ENCODE measurements at regions not wholly inside any gene's neighbourhood (a gene's known extent, or its start where the extent isn't known, plus 50 kb on each side); places are given as distances from the start of the nearest gene placed in this dataset.

DNA sequence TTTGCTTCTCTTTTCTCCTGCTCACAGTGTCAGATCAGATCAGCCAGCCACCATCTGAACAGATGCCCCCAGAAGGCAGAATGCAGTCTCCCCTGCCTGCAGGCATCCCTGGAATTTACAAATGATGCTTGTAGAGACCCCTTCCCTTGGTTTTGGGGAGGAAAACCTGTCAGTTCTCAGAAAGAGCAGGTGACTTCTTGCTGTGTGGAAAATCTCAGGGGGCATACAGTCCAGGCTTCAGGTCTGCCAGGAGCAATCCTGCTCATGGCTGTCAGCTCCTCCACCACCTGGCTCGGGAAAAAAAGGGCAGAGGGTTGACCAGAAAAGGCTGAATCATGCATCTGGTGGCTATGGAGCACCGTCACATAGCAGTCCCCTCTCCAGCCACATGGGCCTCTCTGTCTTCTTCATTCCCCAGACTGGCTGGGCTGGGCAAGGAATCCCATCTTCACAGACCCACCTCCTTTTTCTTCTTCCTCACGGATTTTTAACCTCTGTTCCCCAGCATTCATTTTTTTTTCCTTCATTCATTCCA is 107.0 kb downstream of the KCNF1 start:
- no peak for DNase-seq

DNA sequence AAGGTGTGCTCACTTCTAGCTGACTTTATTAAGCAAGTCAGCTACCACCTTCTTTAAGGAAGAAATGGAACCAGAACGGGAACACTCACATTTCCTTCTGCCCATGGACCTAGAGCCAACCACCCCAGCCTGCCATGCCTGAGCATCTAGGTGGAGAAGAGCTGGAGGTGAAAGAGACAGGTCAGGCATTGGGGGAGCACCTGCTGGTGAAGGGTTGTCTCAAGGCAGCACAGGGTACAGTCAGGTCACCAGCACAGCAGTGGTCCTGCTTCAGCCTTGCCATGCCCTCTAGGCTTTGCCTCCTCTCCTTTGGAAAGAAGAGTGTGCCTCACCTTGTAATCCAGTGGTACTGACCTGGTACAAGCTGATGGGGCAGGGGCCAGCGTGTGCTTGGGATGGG is 107.9 kb downstream of the KCNF1 start:
- DNase-seq = no peak

DNA sequence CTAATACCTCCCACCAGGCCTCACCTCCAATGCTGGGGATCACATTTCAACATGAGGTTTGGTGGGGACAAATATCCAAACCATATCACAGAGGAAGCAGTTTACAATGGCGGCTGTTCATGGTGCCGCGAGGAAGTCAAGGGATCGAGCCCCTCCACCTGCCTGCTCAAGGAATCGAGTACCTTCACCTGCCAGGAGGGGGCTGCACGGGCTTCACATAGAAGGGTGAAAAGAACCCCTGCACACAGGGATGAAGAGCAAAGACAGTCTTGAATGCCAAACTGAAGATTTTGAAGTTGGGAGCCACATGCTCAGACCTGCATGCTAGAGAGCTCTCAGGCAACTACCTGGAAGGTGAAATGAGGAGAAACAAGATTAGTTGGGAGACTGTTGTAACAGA is 110.3 kb downstream of the KCNF1 start:
- DNase-seq = no peak

DNA sequence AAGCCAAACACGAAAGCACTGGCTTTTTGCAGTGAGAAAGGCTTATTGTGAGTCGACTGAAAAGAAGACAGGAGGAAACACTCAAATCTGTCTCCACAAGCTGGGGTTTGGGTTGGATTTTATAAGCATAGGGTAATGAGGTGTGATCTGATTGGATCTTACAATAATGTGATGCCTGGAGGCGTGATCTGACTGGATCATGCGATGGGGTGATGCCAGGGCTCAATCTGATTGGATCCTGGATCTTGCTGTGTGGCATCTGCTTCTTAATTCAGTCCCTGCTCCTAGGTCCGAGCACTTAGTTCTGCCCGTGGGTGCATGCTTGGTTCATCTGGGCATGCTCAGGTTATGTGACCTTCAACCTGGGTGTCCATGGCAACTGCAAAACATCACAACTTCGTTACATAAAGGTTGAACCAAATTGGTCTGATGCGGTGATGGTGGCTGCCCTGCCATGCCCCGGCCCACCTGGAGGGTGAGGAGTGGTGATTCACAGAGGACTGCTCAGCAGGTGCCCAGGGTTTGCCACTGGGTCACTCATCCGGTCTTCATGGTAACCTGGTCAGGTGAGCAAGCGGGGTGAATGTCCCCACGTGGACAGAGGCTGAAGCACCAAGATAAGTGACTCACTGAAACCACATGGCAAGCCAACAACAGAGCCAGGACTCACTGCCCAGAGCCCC is 111.0 kb downstream of the KCNF1 start:
- no peak for DNase-seq

DNA sequence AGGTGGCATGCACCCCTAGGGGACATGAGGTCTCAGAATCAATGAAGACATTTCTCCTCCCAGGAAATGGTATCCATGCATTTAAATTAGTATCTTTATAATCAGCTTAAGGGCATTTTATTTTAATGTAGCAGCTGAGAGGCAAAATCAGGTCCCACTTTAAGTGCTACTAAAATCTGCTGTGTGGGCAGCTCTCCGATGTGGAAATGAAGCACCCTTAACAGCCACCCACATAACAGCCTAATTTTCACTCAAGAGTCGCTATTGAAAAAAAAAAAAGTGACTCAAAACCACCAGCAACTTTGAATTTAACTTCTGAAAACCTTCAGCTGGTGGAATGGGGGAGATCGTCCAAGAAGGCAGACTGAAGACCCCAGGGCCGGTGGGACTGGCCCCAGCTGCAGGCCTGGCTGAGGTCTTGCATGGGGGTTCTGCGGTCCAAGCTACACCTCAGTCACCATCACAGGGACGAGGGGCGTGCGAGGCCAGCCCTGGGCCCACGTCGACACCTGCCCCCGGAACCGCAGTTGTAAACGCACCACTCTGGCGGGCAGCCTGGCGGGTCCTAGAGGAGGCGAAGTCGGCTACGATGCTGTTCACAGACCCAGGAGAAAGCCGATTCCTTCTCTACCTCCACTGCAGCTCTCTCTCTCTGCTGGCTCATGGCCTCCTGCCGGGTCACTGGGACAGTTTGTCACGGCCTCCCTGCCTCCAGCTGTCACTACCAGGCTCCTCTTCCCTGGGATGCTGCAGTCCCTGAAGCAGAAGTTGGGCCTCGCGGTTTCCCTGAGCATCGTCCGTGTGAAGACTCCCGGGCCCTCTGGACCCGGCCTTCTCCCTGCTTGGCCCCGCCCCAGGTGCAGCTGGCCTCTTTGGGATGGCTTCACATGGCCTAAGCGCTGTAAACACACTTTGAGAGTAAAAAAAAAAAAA is 111.9 kb downstream of the KCNF1 start:
- DNase-seq = peak in 1 of 2 experiments; percentile 58

DNA sequence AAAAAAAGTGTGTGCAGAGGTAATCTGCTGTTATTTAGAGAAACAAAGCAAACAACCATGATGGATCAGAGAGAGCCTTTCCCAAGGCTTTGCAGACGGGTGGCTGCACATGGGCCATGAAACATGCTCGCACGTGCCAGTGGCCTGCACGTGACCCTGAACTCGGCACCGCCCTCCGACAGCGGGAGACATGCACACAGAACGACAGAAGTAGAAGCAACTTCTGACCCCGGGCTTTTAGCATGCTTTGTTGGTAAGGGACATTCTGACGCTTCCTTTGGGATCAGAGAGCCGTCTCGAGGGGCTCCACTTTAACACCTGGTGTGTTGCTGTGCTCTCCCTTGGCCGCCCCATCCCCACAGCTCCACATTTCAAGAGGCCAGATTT is 112.5 kb downstream of the KCNF1 start:
- DNase-seq = peak; percentile 97

DNA sequence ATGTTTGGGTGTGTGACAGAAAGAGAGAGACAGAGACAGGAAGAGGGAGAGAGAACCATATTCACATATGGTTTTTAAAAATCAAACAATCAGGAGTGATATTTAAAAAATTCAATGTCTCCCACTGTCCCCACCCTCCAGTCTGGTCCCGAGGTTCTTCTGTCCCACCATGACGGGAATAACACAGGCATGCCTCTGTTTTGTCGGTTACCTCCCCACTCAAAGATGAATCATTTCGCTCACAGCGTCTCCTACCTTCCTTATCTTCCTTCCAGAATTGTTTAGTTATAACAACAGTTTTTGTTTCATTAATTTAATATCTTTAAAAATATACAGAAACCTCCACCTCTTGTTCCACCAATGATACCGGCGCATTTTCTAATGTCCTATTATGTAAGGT is 113.0 kb downstream of the KCNF1 start:
- DNase-seq = no peak

DNA sequence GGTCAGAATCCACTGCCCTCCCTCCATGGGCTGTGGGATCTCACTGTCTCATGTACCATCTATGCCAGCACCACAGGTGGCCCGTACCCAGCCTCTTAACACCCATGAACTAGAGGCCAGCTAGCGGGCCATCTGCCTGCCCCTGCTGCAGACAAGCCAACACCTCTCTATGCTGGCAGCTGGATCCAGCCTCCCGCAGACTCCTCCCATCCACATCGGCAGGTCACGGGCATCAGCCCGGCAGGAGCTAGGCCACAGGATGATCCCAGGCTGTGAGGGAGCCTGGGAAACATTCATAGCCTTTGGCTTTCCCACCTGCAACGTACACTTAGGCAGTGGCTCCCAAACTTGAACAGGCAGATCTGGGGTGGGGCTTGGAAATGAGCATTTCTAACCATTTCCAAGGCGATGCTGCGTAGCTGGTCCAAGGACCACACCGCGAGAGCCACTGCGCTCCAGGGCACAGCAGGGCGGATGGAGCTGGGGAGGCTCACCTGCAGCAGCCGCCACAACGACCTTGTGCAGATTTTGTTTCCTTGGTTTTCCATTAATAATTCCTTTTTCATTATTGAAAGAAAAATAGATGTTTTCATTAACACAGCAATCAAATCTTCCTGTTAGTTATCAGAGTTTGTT is 114.7 kb downstream of the KCNF1 start:
- peak; percentile 83 to 92 for DNase-seq

DNA sequence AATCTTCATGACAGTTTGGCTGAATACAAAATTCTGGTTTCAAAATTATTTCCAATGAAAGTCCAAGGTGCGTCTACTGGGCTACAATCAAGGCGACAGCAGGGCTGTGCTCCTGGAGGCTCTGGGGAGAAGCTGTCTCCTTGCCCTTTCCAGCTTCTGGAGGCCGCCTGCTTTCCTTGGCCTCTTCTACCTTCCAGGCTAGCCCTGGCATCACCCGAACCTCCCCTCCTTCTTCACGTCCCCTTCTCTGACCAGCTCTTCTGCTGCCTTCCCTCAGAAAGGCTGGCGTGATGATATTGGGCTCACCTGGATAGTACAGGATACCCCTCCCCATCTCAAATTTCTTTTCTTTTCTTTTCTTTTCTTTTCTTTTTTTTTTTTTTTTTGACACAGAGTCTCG is 115.5 kb downstream of the KCNF1 start:
- DNase-seq = no peak

DNA sequence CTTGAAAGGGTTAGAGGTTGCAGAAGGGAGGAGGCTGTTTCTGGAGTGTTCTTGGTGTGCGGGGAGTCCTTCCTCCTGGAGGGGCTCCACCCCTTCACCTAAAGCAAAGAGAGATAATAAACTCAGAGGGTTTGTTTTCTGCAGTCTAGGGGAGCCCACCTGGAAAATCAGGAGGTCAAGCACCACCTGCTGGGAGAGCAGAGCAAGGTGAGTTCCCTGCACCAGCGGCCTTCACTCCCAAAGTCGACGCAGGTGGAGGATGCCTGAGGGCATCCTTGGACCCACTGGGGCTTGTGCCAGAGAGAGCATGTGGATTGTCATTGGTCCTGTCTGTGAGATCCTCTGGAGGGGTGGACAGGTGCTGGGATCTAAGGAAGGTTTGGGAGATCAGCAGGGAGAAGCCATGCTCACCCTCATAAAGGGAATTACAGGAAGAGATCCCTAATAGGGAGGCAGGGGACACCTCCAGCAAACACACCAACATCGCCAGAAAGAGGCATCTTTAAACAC is 116.7 kb downstream of the KCNF1 start:
- DNase-seq = no peak

DNA sequence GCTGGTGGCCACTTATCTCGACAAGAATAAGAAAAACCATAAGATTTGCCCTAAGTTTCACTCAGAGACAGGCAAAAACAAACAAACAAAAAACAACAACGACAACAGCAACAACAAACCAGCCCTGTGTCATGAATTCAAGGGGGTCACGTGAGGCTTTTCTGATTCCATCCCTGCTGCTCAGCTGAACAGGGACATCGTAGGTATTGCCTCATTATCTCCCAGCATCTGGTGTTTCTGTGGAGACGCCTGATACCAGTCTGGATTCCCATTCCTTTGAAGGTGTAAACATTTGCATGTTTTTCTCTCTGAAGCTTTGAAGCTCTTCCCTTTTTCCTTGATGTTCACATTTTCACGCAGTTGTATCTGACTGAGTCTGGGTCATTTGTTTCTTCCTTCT is 117.4 kb downstream of the KCNF1 start:
- DNase-seq = peak; percentile 44 to 69

DNA sequence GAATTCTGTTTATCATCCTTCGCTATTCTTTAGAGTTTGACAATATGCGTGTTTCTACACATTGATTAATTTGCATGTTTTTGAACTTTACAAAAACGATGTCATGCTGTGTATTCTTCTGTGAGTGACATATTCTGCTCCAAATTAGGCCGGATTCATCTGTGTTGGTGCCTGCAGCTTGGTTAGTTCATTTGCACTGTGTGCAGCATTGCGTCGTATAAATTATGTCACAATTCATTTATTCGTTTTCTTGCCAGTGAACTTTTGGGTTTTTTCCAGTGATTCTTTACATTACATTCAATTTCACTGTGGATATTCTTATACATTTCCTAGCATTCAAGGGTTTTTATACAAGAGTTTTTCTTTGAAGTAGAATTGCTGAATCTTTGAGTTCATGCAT is 118.3 kb downstream of the KCNF1 start:
- no peak for DNase-seq

DNA sequence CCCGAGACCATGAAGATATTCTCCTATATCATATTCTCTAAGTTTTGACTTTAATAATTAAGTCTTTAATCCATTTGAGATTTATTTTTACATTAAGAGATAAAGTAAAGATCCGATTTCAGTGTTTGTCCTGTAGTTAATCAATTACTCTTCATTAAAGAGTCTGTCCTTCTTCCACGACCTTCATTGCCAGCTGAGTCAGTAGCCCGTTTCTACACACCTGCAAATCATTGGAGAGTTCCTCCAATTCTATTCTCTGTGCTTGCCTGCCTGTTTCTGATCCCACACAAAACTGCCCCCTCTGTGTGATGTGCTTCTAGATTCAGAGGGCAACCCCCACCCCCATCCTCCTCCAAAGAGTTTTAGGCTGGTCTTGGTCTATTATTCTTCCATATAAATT is 119.2 kb downstream of the KCNF1 start:
- DNase-seq = no peak

DNA sequence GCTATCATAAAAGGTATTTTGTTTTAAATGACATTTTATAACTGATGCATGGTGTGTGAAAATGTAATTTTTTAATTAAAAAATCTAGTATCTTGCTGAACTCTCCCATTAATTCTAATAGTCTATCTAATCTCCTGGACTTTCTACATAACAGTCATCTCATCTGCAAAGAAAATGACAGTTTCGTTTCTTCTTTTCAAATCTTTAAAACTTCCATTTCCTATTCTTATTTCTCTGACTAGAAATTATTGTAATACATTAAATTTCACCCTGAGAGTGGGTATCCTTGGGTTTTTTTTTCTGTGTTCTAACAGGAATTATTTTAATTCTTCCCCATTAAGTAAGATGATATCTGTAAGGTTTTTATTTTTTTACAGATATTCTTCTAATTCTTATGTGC is 120.1 kb downstream of the KCNF1 start:
- no peak for DNase-seq

DNA sequence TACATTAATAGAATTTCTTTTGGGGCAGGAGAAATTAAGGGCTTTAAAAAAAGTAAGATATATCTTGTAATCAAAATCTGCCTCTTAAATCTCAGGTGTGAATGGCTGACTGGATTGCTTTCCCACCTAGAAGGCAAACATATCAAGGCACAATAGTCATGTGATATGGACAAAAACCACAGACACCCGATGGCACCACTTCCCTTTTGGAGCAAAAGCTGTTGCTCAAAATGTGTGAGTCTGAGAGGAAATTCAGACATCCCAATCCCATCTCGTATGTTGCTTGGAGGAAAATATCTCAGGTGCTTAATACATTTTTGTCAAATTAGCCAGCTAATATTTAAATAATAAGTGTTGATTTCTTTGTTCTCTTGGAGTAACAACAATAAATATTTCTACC is 120.7 kb downstream of the KCNF1 start:
- no peak for DNase-seq

DNA sequence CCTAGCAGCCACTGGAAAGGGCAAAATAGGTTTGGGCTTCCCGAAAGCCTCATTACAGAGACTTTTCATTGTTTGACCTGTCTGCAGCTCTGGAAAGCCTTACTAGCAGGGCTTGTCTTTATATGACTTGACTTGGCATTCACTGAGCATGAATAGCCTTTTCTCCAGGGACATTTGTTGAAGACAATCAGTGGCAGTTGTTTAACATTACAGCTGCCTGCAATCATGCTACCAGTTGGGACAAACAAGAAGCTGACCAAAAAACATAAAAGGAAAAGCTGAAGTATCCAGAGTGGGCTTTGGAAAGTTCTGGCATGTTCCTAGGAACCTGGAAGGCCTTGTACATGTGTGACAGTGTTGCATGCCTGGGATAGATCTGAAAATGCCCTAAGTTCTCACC is 121.4 kb downstream of the KCNF1 start:
- no peak for DNase-seq

DNA sequence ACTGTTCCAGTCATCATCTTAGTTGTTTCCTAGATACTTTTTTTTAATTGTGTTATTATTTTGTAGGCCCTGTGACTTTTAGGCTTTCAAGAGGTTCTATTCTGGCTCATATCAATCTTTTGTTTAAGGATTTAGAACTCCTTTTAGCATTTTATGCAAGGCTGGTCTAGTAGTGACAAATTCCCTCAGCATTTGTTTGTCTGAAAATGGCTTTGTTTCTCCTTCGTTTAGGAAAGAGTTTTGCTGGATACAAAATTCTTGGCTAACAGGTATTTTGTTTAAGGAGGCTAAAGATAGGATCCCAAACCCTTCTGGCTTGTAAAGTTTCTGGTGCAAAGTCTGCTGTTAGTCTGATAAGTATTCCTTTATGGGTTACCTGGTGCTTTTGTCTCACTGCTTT is 116.6 kb upstream of the SLC66A3 start:
- DNase-seq = no peak

DNA sequence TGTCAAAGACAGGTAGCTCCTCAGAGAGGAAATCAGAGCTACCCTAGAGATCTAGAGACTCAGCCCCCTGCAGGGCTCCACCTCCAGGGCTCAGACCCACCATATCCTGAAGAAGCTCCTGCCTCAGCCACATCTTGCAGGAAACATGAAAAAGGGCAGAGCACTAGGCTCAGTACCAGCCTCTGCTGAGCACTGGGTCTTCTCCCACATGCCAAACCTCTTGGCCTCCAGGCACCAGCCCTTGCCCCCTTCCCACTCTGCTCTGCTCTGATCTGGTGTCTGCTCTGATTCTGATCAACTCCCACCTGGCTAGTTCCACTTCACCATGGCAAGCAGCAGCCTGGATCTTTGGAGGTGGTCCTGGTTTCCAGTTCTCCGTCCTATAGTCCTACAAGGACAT is 114.3 kb upstream of the SLC66A3 start:
- no peak for DNase-seq

DNA sequence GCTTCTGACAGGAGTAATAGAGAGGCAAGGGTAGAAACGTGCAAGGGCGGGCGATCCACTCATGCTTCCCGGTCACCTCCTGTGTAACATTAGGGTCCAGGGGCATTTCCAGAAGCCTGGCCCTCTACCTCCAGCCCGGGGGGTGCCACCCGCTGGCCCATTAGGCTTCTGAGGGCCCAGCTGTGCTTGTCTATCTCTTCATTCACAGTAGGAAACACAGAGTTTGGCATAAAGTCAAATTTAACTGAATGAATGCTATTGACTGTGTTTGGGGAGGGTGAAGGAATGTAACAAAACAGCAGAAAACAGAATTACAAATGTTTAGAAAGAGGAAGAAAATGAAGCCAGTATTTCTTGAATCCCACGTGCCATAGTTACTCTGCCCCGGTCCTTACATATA is 112.4 kb upstream of the SLC66A3 start:
- DNase-seq = no peak

DNA sequence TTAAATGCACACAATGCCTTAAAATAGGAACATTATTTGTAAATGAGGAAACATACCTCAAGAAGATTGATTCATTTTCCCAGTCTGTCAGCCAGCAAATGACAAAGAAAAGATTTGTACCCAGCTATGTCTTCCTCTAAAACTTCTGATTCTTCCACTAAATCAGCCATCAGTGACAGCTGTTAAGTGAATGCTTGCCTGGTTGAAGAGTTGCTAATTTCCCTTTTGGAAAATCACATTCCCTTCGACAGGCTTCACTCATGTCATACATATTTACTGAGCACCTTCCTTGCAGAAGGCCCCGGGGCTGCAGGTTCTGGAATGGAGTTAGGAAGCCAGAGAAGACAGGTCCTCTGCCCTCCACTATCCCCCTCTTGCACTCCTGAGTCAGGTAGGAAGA is 112.0 kb upstream of the SLC66A3 start:
- DNase-seq = peak in 1 of 2 experiments; percentile 21

DNA sequence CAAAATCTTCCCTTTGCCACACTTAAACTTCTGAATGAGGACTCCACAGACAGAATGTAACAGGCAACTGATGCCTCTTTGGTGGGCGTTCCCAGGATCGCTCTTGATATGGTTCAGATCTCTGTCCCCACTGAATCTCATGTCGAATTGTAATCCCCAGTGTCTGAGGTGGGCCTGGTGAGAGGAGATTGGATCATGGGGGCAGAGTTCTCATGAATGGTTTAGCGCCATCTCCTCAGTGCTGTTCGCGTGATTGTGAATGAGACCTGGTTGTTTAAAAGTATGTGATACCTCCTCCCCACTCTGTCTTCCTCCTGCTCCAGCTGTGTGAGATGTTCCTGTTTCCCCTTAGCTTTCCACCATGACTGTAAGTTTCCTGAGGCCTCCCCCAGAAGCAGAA is 111.1 kb upstream of the SLC66A3 start:
- no peak for DNase-seq

DNA sequence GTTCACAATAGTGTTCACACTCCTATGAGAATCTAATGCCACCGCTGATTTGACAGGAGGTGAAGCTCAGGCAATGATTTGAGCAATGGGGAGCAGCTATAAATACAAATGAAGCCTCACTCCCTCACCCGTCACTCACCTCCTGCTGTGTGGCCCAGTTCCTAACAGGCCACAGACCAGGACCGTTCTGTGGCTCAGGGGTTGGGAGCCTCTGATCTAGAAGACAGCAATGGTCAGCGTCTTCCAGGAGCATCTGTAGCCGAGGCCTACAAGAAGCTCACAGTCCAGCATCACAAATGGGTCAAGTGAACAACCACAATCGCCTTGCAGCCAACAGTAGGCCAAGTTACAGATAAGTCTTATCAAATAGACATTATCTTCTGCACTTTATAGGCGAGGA is 110.0 kb upstream of the SLC66A3 start:
- DNase-seq = no peak

DNA sequence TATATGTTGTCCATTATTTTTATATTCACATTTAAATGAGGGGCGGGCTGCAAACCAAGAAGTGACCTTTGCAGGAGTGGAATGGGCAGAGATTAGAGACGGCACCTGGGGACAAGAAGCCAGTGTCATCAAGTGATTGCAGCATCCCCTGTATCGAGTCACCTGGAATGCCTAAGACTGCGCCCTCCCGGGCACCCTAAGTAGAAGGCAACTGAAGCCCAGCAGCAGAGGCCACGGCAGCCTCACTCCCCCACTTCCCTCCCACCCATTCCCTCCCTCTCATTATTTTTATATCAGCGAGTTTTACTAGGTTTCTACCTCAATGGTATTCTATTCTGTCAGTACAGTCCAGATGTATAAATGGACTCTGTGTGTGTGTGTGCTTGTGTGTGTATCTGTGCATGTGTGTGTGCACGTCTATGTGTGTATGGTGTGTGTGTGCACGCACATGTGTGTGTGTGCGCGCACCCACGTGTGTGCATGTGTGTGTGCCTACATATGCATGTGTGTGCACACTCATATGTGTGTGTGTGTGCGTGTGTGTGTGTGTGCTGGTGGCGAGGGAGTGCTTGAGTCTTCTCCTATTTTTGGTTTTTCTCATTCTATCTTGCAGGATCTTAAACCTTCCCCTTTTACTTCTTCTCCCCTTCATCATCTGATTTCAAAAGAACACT is 106.8 kb upstream of the SLC66A3 start:
- no peak for DNase-seq
